SU-DHL-6 (cell line): ENCODE measurements at regions not wholly inside any gene's neighbourhood (a gene's known extent, or its start where the extent isn't known, plus 50 kb on each side); places are given as distances from the start of the nearest gene placed in this dataset.

ENCODE experiments used
- CTCF ChIP-seq: fragments of 200-600 bp; sonication (generic); IDR thresholded peaks from one replicate; pipeline ENCODE4 v1.5.1; 2017; ENCODE audit warnings: antibody characterized with exemption, mild to moderate bottlenecking, low read length, moderate library complexity; ENCODE audit not compliant: insufficient read depth, poor library complexity, severe bottlenecking
- EZH2phosphoT487 ChIP-seq: fragments of 200-600 bp; sonication (generic), shearing (Covaris generic); conservative IDR thresholded peaks from 2 replicates; pipeline ENCODE4 v1.6.1; 2018; ENCODE audit warnings: mild to moderate bottlenecking, antibody characterized with exemption, low read length, moderate library complexity, mixed read lengths

- TF ChIP-seq CTCF (no peak), EZH2phosphoT487 (no peak)
Measured at GRCh38 chr6:132096996-132097395, 145.8 kb upstream of the CCN2 start.
